ENCODE measurements at regions not wholly inside any gene's neighbourhood (a gene's known extent, or its start where the extent isn't known, plus 50 kb on each side); places are given as distances from the start of the nearest gene placed in this dataset.

DNA sequence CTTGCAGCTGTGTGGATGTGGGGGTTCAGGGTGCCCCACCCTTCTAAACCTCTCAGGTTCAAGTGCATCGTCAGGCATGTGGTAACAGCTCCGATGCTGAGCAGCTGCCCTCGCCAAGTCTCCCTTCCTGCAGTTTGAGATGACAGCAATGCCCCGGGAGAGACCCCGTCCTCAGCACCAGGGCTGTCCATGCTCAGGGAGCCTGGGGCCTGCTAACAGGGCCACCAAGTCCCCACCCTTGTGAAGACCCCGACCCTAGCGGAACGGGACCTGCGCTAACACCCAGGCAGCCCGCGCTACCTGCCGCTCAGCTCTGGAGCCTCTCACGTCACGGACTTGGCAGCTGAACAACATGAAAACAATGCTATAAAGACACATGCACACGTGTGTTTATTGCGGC lies 159.2 kb upstream of the C1orf174 start:
- TF ChIP-seq, protein P1, sequence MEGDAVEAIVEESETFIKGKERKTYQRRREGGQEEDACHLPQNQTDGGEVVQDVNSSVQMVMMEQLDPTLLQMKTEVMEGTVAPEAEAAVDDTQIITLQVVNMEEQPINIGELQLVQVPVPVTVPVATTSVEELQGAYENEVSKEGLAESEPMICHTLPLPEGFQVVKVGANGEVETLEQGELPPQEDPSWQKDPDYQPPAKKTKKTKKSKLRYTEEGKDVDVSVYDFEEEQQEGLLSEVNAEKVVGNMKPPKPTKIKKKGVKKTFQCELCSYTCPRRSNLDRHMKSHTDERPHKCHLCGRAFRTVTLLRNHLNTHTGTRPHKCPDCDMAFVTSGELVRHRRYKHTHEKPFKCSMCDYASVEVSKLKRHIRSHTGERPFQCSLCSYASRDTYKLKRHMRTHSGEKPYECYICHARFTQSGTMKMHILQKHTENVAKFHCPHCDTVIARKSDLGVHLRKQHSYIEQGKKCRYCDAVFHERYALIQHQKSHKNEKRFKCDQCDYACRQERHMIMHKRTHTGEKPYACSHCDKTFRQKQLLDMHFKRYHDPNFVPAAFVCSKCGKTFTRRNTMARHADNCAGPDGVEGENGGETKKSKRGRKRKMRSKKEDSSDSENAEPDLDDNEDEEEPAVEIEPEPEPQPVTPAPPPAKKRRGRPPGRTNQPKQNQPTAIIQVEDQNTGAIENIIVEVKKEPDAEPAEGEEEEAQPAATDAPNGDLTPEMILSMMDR (IDR thresholded peaks at IDR 0.05) = no peak
- no peak for TF ChIP-seq POLR2A (IDR thresholded peaks at IDR 0.05)

Data from thyroid gland (tissue), 4 donors.